Keratinocyte (primary cell): ENCODE measurements at regions not wholly inside any gene's neighbourhood (a gene's known extent, or its start where the extent isn't known, plus 50 kb on each side); places are given as distances from the start of the nearest gene placed in this dataset.
A peak's percentile ranks its signal among the peaks of the same experiment; 100 is the strongest.

Source experiments
- DNase-seq: peaks from one replicate; pipeline ENCODE4 v3.0.0-alpha.2; 2011; ENCODE audit warnings: low read depth, missing footprints, low spot score
- FAIRE-seq: peaks from 2 replicates; lab custom pipeline; 2011; peaks lifted over from hg19 to GRCh38; lab: Jason Lieb, UNC
- H2AFZ ChIP-seq: 2 replicates; pipeline ENCODE4 v1.6.0; 2012; ENCODE audit warnings: low read length, control low read depth, inconsistent platforms; ENCODE audit not compliant: control insufficient read depth
- H3K27ac ChIP-seq: 2 replicates; pipeline ENCODE4 v1.5.1; 2011; ENCODE audit warnings: low read length; ENCODE audit not compliant: control insufficient read depth, insufficient read depth
- H3K27me3 ChIP-seq: 3 replicates; pipeline ENCODE4 v1.6.0; 2011; ENCODE audit warnings: low read length; ENCODE audit not compliant: control insufficient read depth, insufficient read depth; ENCODE audit errors: extremely low read depth
- H3K36me3 ChIP-seq, 2 experiments: 2 replicates in 1 of 2; 3 replicates in 1 of 2; pipeline ENCODE4 v1.5.1; 2011; ENCODE audit warnings: low read length in 2 of 2, mild to moderate bottlenecking in 1 of 2; ENCODE audit not compliant: control insufficient read depth in 2 of 2, insufficient read depth in 2 of 2; ENCODE audit errors: extremely low read depth in 1 of 2
- H3K4me1 ChIP-seq: 3 replicates; pipeline ENCODE4 v1.5.1; 2011; ENCODE audit warnings: low read length; ENCODE audit not compliant: control insufficient read depth, insufficient read depth; ENCODE audit errors: extremely low read depth
- H3K4me2 ChIP-seq: 3 replicates; pipeline ENCODE4 v1.6.0; 2011; ENCODE audit warnings: low read depth, low read length; ENCODE audit not compliant: control insufficient read depth, insufficient read depth; ENCODE audit errors: extremely low read depth
- H3K4me3 ChIP-seq, 3 experiments: fragments of 200-600 bp in 1 of 3; sonication (generic) in 1 of 3; 2 replicates in 2 of 3; 3 replicates in 1 of 3; pipeline ENCODE4 v1.5.1; 2011 to 2016; ENCODE audit warnings: low read length in 3 of 3, mild to moderate bottlenecking in 3 of 3, control low read depth in 2 of 3, inconsistent platforms in 1 of 3, low read depth in 1 of 3, mixed read lengths in 1 of 3, mixed run types in 1 of 3, moderate library complexity in 1 of 3; ENCODE audit not compliant: control insufficient read depth in 2 of 3, insufficient read depth in 2 of 3; ENCODE audit errors: extremely low read depth in 1 of 3
- H3K79me2 ChIP-seq: 2 replicates; pipeline ENCODE4 v1.6.0; 2012; ENCODE audit warnings: low read length; ENCODE audit not compliant: control insufficient read depth, insufficient read depth
- H3K9ac ChIP-seq: 3 replicates; pipeline ENCODE4 v1.6.0; 2011; ENCODE audit warnings: low read length; ENCODE audit not compliant: control insufficient read depth, insufficient read depth; ENCODE audit errors: extremely low read depth
- H3K9me1 ChIP-seq: 3 replicates; pipeline ENCODE4 v1.6.0; 2011; ENCODE audit warnings: low read length; ENCODE audit not compliant: control insufficient read depth, insufficient read depth; ENCODE audit errors: extremely low read depth
- H3K9me3 ChIP-seq: 2 replicates; pipeline ENCODE4 v1.5.1; 2012; ENCODE audit warnings: low read depth, low read length; ENCODE audit not compliant: control insufficient read depth
- H4K20me1 ChIP-seq: 3 replicates; pipeline ENCODE4 v1.6.0; 2011; ENCODE audit warnings: low read length; ENCODE audit not compliant: control insufficient read depth, insufficient read depth; ENCODE audit errors: extremely low read depth
- EZH2 ChIP-seq: IDR thresholded peaks from one replicate; pipeline ENCODE4 v1.6.1; 2012; ENCODE audit warnings: inconsistent platforms, mild to moderate bottlenecking, low read length, moderate library complexity
- dilution Hi-C: fragments of 300-500 bp; cut with MboI; formaldehyde crosslinking; loops from one replicate; pipeline ENCODE4 v1.7.0; 2020; ENCODE audit warnings: low sequenced_read_pairs; ENCODE audit not compliant: extremely low pct_ligation_motif_present
- TF ChIP-seq, protein P1 (sequence below), 3 experiments: IDR thresholded peaks in 1 of 3; conservative IDR thresholded peaks in 1 of 3; optimal IDR thresholded peaks in 1 of 3; 2 replicates in 2 of 3; 3 replicates in 1 of 3; pipeline versions ENCODE3 to v1.5.1; 2011; ENCODE audit warnings: low read length in 3 of 3, mild to moderate bottlenecking in 3 of 3, moderate library complexity in 2 of 3, control low read depth in 1 of 3, inconsistent platforms in 1 of 3; ENCODE audit not compliant: insufficient read depth in 2 of 3; ENCODE audit errors: extremely low read depth in 1 of 3

- peaks cover 5% of the 10 kb centered on the region for H3K4me1 ChIP-seq
- no peak overlapping the region for H3K4me2 ChIP-seq
- dilution Hi-C loops: no loop called here
- FAIRE-seq: peak; percentile 5
- H3K79me2 ChIP-seq: no peaks in the 10 kb centered on the region
- no peaks in the 10 kb centered on the region for H3K9me1 ChIP-seq
- no peak overlapping the region for H3K27ac ChIP-seq
- H3K4me3 ChIP-seq: no peak overlapping the region
- no peaks in the 10 kb centered on the region for H3K9me3 ChIP-seq
- no peak overlapping the region for H2AFZ ChIP-seq
- TF ChIP-seq, protein P1, sequence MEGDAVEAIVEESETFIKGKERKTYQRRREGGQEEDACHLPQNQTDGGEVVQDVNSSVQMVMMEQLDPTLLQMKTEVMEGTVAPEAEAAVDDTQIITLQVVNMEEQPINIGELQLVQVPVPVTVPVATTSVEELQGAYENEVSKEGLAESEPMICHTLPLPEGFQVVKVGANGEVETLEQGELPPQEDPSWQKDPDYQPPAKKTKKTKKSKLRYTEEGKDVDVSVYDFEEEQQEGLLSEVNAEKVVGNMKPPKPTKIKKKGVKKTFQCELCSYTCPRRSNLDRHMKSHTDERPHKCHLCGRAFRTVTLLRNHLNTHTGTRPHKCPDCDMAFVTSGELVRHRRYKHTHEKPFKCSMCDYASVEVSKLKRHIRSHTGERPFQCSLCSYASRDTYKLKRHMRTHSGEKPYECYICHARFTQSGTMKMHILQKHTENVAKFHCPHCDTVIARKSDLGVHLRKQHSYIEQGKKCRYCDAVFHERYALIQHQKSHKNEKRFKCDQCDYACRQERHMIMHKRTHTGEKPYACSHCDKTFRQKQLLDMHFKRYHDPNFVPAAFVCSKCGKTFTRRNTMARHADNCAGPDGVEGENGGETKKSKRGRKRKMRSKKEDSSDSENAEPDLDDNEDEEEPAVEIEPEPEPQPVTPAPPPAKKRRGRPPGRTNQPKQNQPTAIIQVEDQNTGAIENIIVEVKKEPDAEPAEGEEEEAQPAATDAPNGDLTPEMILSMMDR (optimal IDR thresholded peaks at IDR 0.05 in 1 of 3, IDR thresholded peaks at IDR 0.05 in 1 of 3, conservative IDR thresholded peaks at IDR 0.05 in 1 of 3; ENCODE audit: extremely low read depth in 1 of 3, insufficient read depth in 2 of 3, low read length in 3 of 3): no peak
- TF ChIP-seq EZH2: no peak
- no peak for DNase-seq
- H3K27me3 ChIP-seq: no peaks in the 10 kb centered on the region
- no peak overlapping the region for H3K9ac ChIP-seq
- H4K20me1 ChIP-seq: no peaks in the 10 kb centered on the region
- H3K36me3 ChIP-seq: no peaks in the 10 kb centered on the region
Observed at GRCh38 chr10:120396228-120396627, 60.8 kb upstream of the PLPP4 start.

DNA sequence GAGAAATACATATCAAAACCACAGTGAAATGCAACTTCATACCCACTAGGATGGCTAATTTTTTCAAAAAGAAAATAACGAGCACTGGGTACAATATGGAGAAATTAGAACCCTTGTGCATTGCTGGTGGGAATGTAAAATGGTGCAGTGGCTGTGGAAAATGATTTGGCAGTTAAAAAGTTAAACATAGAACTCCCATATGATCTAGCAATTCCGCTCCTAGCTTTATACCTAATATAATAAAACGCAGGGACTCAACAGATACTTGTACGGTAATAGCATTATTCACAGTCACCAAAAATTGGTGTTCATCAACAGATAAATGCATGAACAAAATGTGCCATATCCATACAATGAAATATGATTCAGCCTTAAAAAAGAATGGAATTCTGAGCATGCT, 58.8 kb upstream of the PLPP4 start:
- H4K20me1 ChIP-seq: no peaks in the 10 kb centered on the region
- H3K4me2 ChIP-seq: no peak overlapping the region
- FAIRE-seq (no peak), DNase-seq (no peak)
- no peaks in the 10 kb centered on the region for H3K36me3 ChIP-seq
- H3K79me2 ChIP-seq: no peaks in the 10 kb centered on the region
- H3K4me3 ChIP-seq: no peak overlapping the region
- H3K9me1 ChIP-seq: no peaks in the 10 kb centered on the region
- H3K4me1 ChIP-seq: peaks cover 5% of the 10 kb centered on the region
- dilution Hi-C loops: no loop called here
- H2AFZ ChIP-seq: no peak overlapping the region
- H3K27me3 ChIP-seq: no peaks in the 10 kb centered on the region
- H3K9ac ChIP-seq: no peak overlapping the region
- TF ChIP-seq, protein P1 (optimal IDR thresholded peaks at IDR 0.05 in 1 of 3, IDR thresholded peaks at IDR 0.05 in 1 of 3, conservative IDR thresholded peaks at IDR 0.05 in 1 of 3; ENCODE audit: extremely low read depth in 1 of 3, insufficient read depth in 2 of 3, low read length in 3 of 3): no peak
- no peak for TF ChIP-seq EZH2
- H3K9me3 ChIP-seq: no peaks in the 10 kb centered on the region
- H3K27ac ChIP-seq: no peak overlapping the region
